NCI-H146 (cell line): ENCODE measurements at regions not wholly inside any gene's neighbourhood (a gene's known extent, or its start where the extent isn't known, plus 50 kb on each side); places are given as distances from the start of the nearest gene placed in this dataset.
A peak's percentile ranks its signal among the peaks of the same experiment; 100 is the strongest.
"Not testable (repeated sequence)": the region's sequence is repeated elsewhere in the genome, so short reads cannot be mapped to it uniquely, and the experiment has no call there.

Experiments
- DNase-seq: peaks from one replicate; lab custom pipeline; 2025; lab: John Stamatoyannopoulos, UW

- DNase-seq, result peak; percentile 60
Measured at GRCh38 chr3:182508919-182509711, 284.2 kb upstream of the ATP11B start.

- no peak for DNase-seq
Measured at GRCh38 chr3:182509844-182510460, 283.4 kb upstream of the ATP11B start.

- DNase-seq, result peak; percentile 37
Measured at GRCh38 chr3:182514236-182514964, 278.9 kb upstream of the ATP11B start.

- peak; percentile 23 for DNase-seq
Measured at GRCh38 chr3:182516597-182517336, 276.5 kb upstream of the ATP11B start.

GRCh38 chr3:182519569-182519968 lies 273.7 kb upstream of the ATP11B start:
- no peak for DNase-seq

GRCh38 chr3:182521339-182521738 lies 272.0 kb upstream of the ATP11B start:
- no peak for DNase-seq

GRCh38 chr3:182523424-182523823 lies 269.9 kb upstream of the ATP11B start:
- not testable (repeated sequence) for DNase-seq

- DNase-seq, result no peak
Measured at GRCh38 chr3:182523836-182524235, 269.5 kb upstream of the ATP11B start.

- no peak for DNase-seq
Measured at GRCh38 chr3:182524711-182525401, 268.4 kb upstream of the ATP11B start.

GRCh38 chr3:182525766-182526374 lies 267.4 kb upstream of the ATP11B start:
- DNase-seq, result no peak

- DNase-seq, result peak; percentile 48
Measured at GRCh38 chr3:182527745-182528144, 265.6 kb upstream of the ATP11B start.

GRCh38 chr3:182530316-182530715 lies 263.0 kb upstream of the ATP11B start:
- no peak for DNase-seq

GRCh38 chr3:182533394-182533793 lies 259.9 kb upstream of the ATP11B start:
- peak; percentile 65 for DNase-seq

GRCh38 chr3:182544542-182544941 lies 248.8 kb upstream of the ATP11B start:
- no peak for DNase-seq

GRCh38 chr3:182562274-182562673 lies 231.0 kb upstream of the ATP11B start:
- no peak for DNase-seq

- no peak for DNase-seq
Measured at GRCh38 chr3:182565916-182566796, 227.1 kb upstream of the ATP11B start.

- peak; percentile 35 for DNase-seq
Measured at GRCh38 chr3:182567700-182568099, 225.6 kb upstream of the ATP11B start.

GRCh38 chr3:182568261-182568660 lies 225.0 kb upstream of the ATP11B start:
- DNase-seq, result peak; percentile 8

GRCh38 chr3:182568876-182569275 lies 224.4 kb upstream of the ATP11B start:
- peak; percentile 10 for DNase-seq

- DNase-seq, result no peak
Measured at GRCh38 chr3:182570946-182571594, 222.2 kb upstream of the ATP11B start.
